Erythroblast (primary cell): ENCODE measurements at regions not wholly inside any gene's neighbourhood (a gene's known extent, or its start where the extent isn't known, plus 50 kb on each side); places are given as distances from the start of the nearest gene placed in this dataset.

ENCODE experiments used
- GATA1 ChIP-seq: IDR thresholded peaks from 2 replicates; pipeline ENCODE4 v1.6.1; 2011; ENCODE audit warnings: low read depth, mild to moderate bottlenecking, control low read depth, low read length, moderate library complexity
- POLR2A ChIP-seq: IDR thresholded peaks from 2 replicates; pipeline ENCODE4 v1.6.1; 2011; ENCODE audit warnings: mild to moderate bottlenecking, low read length

DNA sequence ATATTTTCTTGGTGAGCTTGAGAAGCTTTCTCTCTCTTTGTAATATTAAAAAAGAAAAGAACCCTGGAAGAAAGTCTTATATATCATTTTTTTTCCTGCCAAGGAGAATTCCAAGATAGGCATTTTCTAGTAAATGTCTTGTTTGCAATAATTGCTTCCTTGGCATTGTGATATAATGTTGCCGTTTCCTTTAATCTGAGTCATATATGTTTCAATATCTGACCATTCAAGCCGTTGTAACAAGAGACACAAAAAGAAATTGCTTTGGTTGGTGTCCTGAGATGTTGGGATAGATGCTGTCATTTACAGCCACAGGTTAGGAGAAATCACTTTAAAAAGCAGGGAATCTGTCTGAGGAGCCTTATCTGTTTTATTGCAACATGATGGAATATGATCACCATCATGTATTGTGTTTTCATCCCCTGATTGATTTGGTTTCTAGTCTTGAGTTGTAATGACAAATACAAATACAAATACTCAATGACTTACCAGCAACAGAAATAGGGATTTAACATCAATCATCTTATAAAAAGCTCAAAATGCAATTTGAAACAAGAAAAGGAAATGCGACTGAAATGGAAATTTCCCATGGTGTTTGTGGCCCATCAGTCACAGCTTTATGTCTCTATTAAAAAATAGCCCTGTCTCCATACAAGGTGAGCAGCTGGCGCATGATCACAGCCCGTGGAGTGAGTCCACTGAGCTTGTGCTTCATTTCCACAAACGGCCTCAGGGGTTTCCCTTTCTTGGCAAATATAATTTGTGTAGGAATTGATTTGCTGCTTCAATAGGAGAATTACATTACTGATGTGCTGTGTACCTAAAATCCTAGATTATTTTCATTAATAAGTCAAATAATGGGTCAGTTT, 250.1 kb upstream of the TRPC7 start:
- TF ChIP-seq POLR2A, result no peak
- TF ChIP-seq GATA1, result no peak
